GM19239 (cell line): ENCODE measurements at regions not wholly inside any gene's neighbourhood (a gene's known extent, or its start where the extent isn't known, plus 50 kb on each side); places are given as distances from the start of the nearest gene placed in this dataset.

Experiments
- DNase-seq: peaks from one replicate; pipeline ENCODE4 v3.0.0; 2011; ENCODE audit warnings: low spot score; ENCODE audit not compliant: insufficient read length
- FAIRE-seq: peaks from 2 replicates; lab custom pipeline; 2011; peaks lifted over from hg19 to GRCh38; lab: Jason Lieb, UNC

DNA sequence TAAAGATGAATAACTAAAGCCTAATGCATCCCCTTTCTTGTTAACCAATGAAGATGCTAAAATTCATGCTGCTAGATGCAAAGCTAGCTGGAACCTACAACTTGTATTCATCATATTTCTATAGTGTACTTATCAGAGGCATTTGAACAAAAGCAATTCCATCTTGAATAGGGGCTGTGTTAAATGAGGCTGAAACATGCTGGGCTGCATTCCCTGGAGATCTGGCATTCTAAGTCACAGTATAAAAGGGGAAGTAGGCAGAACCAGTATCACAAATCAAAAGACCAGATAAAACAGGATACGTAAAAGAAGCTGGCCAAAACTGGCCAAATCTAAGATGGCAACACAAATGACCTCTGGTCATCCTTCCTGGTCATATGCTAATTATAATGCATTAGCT is 932.8 kb downstream of the CDY2B start:
- DNase-seq (no peak), FAIRE-seq (no peak)
